ENCODE measurements at regions not wholly inside any gene's neighbourhood (a gene's known extent, or its start where the extent isn't known, plus 50 kb on each side); places are given as distances from the start of the nearest gene placed in this dataset.
A peak's percentile ranks its signal among the peaks of the same experiment; 100 is the strongest.

DNA sequence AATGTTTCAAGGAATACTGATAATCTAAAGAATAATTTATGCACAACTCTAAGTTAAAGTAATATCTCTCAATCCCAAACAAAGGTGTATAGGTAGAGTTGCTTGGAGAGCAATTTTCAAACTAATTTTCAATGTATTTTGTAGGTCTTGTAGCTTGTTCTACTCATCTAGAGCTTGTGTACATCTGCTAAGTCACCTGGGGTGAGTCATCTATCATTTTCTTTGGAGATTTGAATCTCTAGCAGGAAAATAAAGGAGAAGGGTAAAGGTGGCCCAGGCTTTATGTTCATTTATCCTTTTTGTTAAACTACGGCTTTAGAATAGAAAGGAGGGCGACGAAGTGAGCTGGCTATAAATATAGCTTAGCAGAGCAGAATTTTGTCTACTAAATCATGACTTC, 76.8 kb upstream of the THUMPD2 start:
- TF ChIP-seq, protein P1, sequence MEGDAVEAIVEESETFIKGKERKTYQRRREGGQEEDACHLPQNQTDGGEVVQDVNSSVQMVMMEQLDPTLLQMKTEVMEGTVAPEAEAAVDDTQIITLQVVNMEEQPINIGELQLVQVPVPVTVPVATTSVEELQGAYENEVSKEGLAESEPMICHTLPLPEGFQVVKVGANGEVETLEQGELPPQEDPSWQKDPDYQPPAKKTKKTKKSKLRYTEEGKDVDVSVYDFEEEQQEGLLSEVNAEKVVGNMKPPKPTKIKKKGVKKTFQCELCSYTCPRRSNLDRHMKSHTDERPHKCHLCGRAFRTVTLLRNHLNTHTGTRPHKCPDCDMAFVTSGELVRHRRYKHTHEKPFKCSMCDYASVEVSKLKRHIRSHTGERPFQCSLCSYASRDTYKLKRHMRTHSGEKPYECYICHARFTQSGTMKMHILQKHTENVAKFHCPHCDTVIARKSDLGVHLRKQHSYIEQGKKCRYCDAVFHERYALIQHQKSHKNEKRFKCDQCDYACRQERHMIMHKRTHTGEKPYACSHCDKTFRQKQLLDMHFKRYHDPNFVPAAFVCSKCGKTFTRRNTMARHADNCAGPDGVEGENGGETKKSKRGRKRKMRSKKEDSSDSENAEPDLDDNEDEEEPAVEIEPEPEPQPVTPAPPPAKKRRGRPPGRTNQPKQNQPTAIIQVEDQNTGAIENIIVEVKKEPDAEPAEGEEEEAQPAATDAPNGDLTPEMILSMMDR (IDR thresholded peaks at IDR 0.05; ENCODE audit: insufficient read depth, low read depth, low read length) = no peak
- H3K4me3 ChIP-seq (ENCODE audit: low read depth, low read length) = no peak overlapping the region

DNA sequence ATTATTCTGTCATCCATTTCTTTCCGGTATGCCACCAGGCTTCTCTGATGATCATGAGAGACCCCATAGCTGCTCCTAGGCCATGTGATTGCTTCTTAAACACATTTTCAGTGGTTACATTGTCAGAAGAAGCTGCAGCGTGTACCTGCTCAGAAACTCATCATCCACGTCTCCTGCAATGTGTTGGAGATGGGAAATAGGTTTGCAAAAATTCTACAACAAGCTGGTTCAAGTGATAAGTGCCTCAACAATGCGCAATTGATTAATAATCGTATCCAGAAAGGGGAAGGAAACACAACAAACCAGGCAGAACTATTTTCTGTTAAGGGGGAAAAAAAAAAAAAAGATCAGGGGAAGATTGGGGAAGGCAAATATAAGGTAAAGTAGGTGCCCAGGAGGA, 75.7 kb upstream of the THUMPD2 start:
- H3K4me3 ChIP-seq (ENCODE audit: low read depth, low read length) = no peak overlapping the region
- no peak for DNase-seq (ENCODE audit: low read depth)
- TF ChIP-seq, protein P1 (IDR thresholded peaks at IDR 0.05; ENCODE audit: insufficient read depth, low read depth, low read length) = no peak

More for the DNA sequence above, 76.8 kb upstream of the THUMPD2 start:
- DNase-seq (ENCODE audit: low read depth) = no peak

DNA sequence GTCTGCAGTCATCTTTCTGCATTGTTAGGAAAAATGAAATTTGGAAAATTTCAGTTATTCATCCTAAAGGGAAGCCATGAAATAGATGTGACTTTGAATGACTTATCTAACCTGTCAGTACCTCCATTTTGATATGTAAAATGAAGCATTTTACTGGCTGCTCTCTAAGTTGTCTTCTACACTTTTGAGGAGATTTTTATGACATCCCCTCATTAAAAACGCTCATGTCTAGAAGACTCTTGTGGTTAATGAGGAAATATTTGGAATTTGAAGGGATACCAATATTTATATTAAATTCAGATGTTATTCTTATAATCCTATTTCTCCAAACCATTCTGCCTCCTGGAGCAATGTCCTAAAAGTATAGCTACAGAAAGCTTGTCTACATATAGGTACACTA, 73.8 kb upstream of the THUMPD2 start:
- TF ChIP-seq, protein P1 (IDR thresholded peaks at IDR 0.05; ENCODE audit: insufficient read depth, low read depth, low read length) = no peak
- no peak overlapping the region for H3K4me3 ChIP-seq (ENCODE audit: low read depth, low read length)
- DNase-seq (ENCODE audit: low read depth) = peak; percentile 12

DNA sequence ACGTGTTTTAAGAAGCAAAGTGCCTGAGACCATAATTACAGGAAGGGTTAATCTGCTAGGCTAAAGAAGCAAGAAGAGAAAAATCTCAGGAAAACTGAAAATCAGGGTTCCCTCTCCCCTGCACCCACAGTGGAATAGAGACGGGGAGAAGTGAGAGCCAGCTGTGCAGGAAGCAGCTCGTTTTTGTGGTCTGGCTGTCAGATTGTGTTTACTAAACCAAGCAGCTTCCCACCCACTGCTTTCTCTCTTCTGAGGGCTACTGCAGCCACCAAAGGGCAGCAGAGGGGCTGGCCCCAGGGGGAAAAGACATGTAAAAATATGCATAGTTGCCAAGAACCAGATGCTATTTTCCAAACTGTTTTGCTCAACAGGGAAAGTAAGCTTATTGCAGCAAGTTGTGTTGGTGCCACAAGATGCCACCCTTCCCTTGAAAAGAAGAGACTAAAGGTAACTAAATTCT, 72.6 kb upstream of the THUMPD2 start:
- H3K4me3 ChIP-seq (ENCODE audit: low read depth, low read length) = peak overlapping the region; percentile 24
- peak; percentile 85 for DNase-seq (ENCODE audit: low read depth)
- TF ChIP-seq, protein P1 (IDR thresholded peaks at IDR 0.05; ENCODE audit: insufficient read depth, low read depth, low read length) = peak; percentile 16

DNA sequence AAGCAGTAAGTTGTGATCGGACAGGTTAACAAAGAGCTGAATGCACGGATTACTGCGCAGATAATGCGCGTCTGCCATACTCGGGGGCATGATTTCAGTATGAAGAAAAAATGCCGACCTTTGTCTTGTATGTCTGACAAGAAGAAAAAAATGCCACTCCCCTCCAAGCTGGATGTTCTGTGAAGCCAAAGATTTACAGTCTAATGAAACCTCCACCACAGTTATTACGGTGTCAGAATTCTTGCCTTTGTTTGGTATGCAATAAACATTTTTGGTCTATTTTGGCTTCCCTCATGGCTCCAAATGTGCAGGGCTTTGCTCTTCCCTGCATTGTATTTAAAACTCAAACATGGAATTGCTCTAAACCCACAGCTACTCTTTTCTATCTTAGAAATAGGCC, 72.2 kb upstream of the THUMPD2 start:
- H3K4me3 ChIP-seq (ENCODE audit: low read depth, low read length) = peak overlapping the region; percentile 24
- no peak for DNase-seq (ENCODE audit: low read depth)
- TF ChIP-seq, protein P1 (IDR thresholded peaks at IDR 0.05; ENCODE audit: insufficient read depth, low read depth, low read length) = no peak

DNA sequence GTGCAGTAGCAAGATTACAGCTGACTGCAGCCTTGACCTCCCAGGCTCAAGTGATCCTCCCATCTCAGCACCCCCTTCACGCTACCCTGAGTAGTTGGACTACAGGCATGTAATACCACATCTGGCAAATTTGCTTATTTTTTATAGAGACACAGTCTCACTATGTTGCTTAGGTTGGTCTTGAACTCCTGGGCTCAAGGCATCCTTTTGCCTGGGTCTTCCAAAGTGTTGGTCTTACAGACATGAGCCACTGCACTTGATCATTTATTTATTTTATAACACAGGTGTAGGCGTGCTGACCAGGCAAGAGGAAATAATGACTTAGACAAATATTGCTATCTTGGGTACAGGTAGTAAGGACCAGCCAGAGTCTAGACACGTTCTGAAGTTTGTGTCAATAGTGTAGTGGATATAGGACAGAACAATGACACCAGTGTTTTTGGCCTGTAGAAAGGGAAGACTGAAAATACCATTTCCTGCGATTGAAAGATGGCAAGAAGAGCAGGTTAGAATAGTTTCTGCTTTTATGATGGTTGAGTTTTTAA, 71.0 kb upstream of the THUMPD2 start:
- no peak overlapping the region for H3K4me3 ChIP-seq (ENCODE audit: low read depth, low read length)
- TF ChIP-seq, protein P1 (IDR thresholded peaks at IDR 0.05; ENCODE audit: insufficient read depth, low read depth, low read length) = no peak
- DNase-seq (ENCODE audit: low read depth) = no peak

DNA sequence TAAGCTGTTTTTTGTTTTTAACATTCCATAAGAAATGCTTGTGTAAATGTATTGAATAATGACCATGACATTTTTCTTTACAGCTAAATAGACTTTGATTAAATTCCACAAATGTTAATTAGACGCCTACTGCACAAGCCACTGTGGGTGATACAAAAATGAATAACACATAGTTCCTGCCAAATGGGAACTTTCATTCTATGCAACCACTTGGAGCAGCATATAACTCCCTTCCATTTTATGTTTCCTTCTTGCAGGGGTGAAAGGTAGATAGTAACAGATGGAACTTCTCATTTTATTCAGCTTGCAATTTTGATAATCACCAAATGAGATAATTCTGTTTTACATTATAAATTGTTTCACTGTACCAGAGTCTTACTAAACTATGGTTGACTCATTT, 70.0 kb upstream of the THUMPD2 start:
- DNase-seq (ENCODE audit: low read depth) = no peak
- no peak overlapping the region for H3K4me3 ChIP-seq (ENCODE audit: low read depth, low read length)
- TF ChIP-seq, protein P1 (IDR thresholded peaks at IDR 0.05; ENCODE audit: insufficient read depth, low read depth, low read length) = no peak

Measured in fibroblast of villous mesenchyme (primary cell).